Esophagus muscularis mucosa (tissue), 4 donors: ENCODE measurements at regions not wholly inside any gene's neighbourhood (a gene's known extent, or its start where the extent isn't known, plus 50 kb on each side); places are given as distances from the start of the nearest gene placed in this dataset.

ENCODE experiments used
- DNase-seq: peaks from one replicate; pipeline ENCODE4 v3.0.0-alpha.2; 2017; ENCODE audit errors: extremely low spot score
- H3K27ac ChIP-seq, 4 donors: fragments of 200-600 bp; sonication (generic); replicated peaks in 1 of 4; 1 replicate in 3 of 4; 2 replicates in 1 of 4; pipeline ENCODE4 v1.5.1; 2016 to 2019; ENCODE audit warnings: mild to moderate bottlenecking in 1 of 4
- H3K27me3 ChIP-seq, 4 donors: fragments of 200-600 bp; sonication (generic); one replicate each; pipeline versions ENCODE4 v1.5.1 to v1.6.0; 2016 to 2019
- H3K36me3 ChIP-seq, 4 donors: fragments of 200-600 bp; sonication (generic); one replicate each; pipeline ENCODE4 v1.5.1; 2016 to 2019
- H3K4me1 ChIP-seq, 4 donors: fragments of 200-600 bp; sonication (generic); one replicate each; pipeline ENCODE4 v1.5.1; 2016 to 2019
- H3K4me3 ChIP-seq, 4 donors: fragments of 200-600 bp; sonication (generic); 1 replicate in 2 of 4; 2 replicates in 2 of 4; pipeline ENCODE4 v1.5.1; 2016 to 2019; ENCODE audit warnings: mild to moderate bottlenecking in 4 of 4, moderate library complexity in 1 of 4
- H3K9me3 ChIP-seq, 4 donors: fragments of 200-600 bp; sonication (generic); 1 replicate in 3 of 4; 2 replicates in 1 of 4; pipeline ENCODE4 v1.5.1; 2016 to 2019
- EP300 ChIP-seq: sonication (generic); formaldehyde crosslinking; IDR thresholded peaks from one replicate; pipeline ENCODE4 v1.6.1; 2017; ENCODE audit warnings: antibody characterized with exemption
- POLR2A ChIP-seq: fragments of 450-650 bp; IDR thresholded peaks from one replicate; pipeline ENCODE4 v1.6.1; 2017; ENCODE audit warnings: antibody characterized with exemption, moderate library complexity, mild to moderate bottlenecking, low read depth
- POLR2AphosphoS5 ChIP-seq, 2 donors: sonication (generic); formaldehyde crosslinking; IDR thresholded peaks; one replicate each; pipeline ENCODE4 v1.6.1; 2017; ENCODE audit warnings: antibody characterized with exemption in 2 of 2
- WGBS: methylation state at CpG from one replicate; pipeline ENCODE4 v1.1.5; 2018; 5-methylcytosine and 5-hydroxymethylcytosine counted together
- intact Hi-C: fragments of 100-400 bp; cut with DNase I; formaldehyde crosslinking; loops from one replicate; pipeline ENCODE4 v1.15.1; 2023
- TF ChIP-seq, protein P1 (sequence below), 3 experiments: fragments of 200-600 bp in 2 of 3; fragments of 450-650 bp in 1 of 3; sonication (generic) in 2 of 3; IDR thresholded peaks; one replicate each; pipeline ENCODE4 v1.5.1; 2017 to 2019; ENCODE audit warnings: antibody characterized with exemption in 3 of 3, mild to moderate bottlenecking in 2 of 3, moderate library complexity in 1 of 3

- H3K4me3 ChIP-seq, result no peak overlapping the region
- TF ChIP-seq, protein P1, sequence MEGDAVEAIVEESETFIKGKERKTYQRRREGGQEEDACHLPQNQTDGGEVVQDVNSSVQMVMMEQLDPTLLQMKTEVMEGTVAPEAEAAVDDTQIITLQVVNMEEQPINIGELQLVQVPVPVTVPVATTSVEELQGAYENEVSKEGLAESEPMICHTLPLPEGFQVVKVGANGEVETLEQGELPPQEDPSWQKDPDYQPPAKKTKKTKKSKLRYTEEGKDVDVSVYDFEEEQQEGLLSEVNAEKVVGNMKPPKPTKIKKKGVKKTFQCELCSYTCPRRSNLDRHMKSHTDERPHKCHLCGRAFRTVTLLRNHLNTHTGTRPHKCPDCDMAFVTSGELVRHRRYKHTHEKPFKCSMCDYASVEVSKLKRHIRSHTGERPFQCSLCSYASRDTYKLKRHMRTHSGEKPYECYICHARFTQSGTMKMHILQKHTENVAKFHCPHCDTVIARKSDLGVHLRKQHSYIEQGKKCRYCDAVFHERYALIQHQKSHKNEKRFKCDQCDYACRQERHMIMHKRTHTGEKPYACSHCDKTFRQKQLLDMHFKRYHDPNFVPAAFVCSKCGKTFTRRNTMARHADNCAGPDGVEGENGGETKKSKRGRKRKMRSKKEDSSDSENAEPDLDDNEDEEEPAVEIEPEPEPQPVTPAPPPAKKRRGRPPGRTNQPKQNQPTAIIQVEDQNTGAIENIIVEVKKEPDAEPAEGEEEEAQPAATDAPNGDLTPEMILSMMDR (IDR thresholded peaks at IDR 0.05), result no peak
- TF ChIP-seq POLR2AphosphoS5 (IDR thresholded peaks at IDR 0.05), result no peak
- intact Hi-C loops, result no loop called here
- H3K27me3 ChIP-seq, result no peaks in the 10 kb centered on the region
- no peaks in the 10 kb centered on the region for H3K36me3 ChIP-seq
- DNase-seq, result no peak
- H3K27ac ChIP-seq, result no peak overlapping the region
- H3K9me3 ChIP-seq, result no peaks in the 10 kb centered on the region
- H3K4me1 ChIP-seq, result peaks cover 0 to 18% (median 10%) of the 10 kb centered on the region in 4 donors
Observed at GRCh38 chr1:229095325-229095724, 175.6 kb upstream of the RAB4A start.

DNA sequence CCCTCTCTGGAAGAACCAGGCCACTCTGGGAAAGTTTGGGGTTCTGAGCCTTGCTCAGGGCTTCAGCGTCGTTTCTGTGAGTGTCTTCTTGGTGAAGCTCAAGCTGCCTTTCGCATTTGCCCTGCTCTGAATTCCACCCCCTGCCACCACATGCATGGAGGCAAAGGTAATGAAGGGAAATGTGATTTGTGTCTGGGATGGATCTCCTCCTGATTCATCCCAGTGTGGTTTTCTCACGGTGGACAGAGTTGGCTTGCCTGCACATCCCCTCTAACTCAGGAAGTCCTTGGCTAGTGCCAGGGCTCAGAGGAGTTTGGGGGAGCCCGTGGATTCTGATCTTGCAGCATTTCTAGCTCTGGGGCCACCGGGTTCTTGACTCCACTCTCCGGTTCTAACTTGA is 173.6 kb upstream of the RAB4A start:
- Histone ChIP-seq H3K4me1 (peaks cover 0 to 9% (median 1%) of the 10 kb centered on the region in 4 donors), H3K27me3 (no peaks in the 10 kb centered on the region), H3K9me3 (no peaks in the 10 kb centered on the region), H3K4me3 (no peak overlapping the region), H3K27ac (no peak overlapping the region), H3K36me3 (no peaks in the 10 kb centered on the region)
- no peak for DNase-seq
- WGBS, result 89% methylated on average over 7 of the region's 7 CpGs
- TF ChIP-seq EP300 (no peak), POLR2A (no peak), POLR2AphosphoS5 (IDR thresholded peaks at IDR 0.05) (no peak)
- TF ChIP-seq, protein P1 (IDR thresholded peaks at IDR 0.05), result no peak
- intact Hi-C loops, result no loop called here

GRCh38 chr1:229098361-229098760 is 172.6 kb upstream of the RAB4A start:
- intact Hi-C loops, result no loop called here
- TF ChIP-seq, protein P1 (IDR thresholded peaks at IDR 0.05), result no peak
- TF ChIP-seq POLR2A, result no peak
- TF ChIP-seq POLR2AphosphoS5 (IDR thresholded peaks at IDR 0.05), result no peak
- no peak for TF ChIP-seq EP300
- Histone ChIP-seq H3K9me3 (no peaks in the 10 kb centered on the region), H3K27me3 (no peaks in the 10 kb centered on the region), H3K36me3 (no peaks in the 10 kb centered on the region), H3K27ac (no peak overlapping the region), H3K4me1 (peaks cover 0 to 11% (median 9%) of the 10 kb centered on the region in 4 donors), H3K4me3 (no peak overlapping the region)
- no peak for DNase-seq

GRCh38 chr1:229098903-229099578 is 171.9 kb upstream of the RAB4A start:
- Histone ChIP-seq H3K36me3 (no peaks in the 10 kb centered on the region), H3K4me1 (peaks cover 0 to 13% (median 10%) of the 10 kb centered on the region in 4 donors), H3K4me3 (no peak overlapping the region), H3K9me3 (no peaks in the 10 kb centered on the region), H3K27me3 (no peaks in the 10 kb centered on the region), H3K27ac (no peak overlapping the region)
- TF ChIP-seq POLR2A, result no peak
- TF ChIP-seq, protein P1 (IDR thresholded peaks at IDR 0.05), result no peak
- TF ChIP-seq EP300, result no peak
- TF ChIP-seq POLR2AphosphoS5 (IDR thresholded peaks at IDR 0.05), result no peak
- intact Hi-C loops, result no loop called here
- WGBS, result 86% methylated on average over 7 of the region's 8 CpGs
- DNase-seq, result no peak
